Renal cortical epithelial cell (primary cell): ENCODE measurements at regions not wholly inside any gene's neighbourhood (a gene's known extent, or its start where the extent isn't known, plus 50 kb on each side); places are given as distances from the start of the nearest gene placed in this dataset.
"Not testable (repeated sequence)": the region's sequence is repeated elsewhere in the genome, so short reads cannot be mapped to it uniquely, and the experiment has no call there.

Source experiments
- DNase-seq: peaks from one replicate; pipeline ENCODE4 v3.0.0-alpha.2; 2011; ENCODE audit warnings: low read depth

- DNase-seq = no peak
Measured at GRCh38 chr12:125983784-125984500, 918.7 kb downstream of the AACS start.

- no peak for DNase-seq
Measured at GRCh38 chr12:125988545-125988944, 923.3 kb downstream of the AACS start.

DNA sequence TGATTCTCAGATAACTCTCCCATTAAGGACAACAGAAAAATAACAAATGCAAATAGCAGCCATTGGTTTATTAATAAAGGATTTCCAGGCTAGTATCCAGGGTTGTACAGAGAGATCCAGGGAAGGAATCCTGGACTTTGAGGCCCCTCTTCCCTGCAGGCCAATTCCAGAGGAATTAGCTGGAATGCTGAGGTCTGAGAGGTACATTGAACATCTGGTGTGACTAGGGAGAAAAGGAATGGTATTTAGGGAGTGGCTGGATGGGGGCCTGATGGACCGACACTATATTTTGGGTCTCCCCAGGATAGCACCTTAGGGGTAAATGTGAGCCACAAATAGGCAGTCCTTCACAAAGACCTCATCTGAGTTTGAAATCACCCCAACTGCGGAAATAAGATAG lies 924.5 kb downstream of the AACS start:
- no peak for DNase-seq

GRCh38 chr12:125996443-125996842 lies 931.2 kb downstream of the AACS start:
- DNase-seq = no peak

- no peak for DNase-seq
Measured at GRCh38 chr12:125999628-126000027, 934.4 kb downstream of the AACS start.

DNA sequence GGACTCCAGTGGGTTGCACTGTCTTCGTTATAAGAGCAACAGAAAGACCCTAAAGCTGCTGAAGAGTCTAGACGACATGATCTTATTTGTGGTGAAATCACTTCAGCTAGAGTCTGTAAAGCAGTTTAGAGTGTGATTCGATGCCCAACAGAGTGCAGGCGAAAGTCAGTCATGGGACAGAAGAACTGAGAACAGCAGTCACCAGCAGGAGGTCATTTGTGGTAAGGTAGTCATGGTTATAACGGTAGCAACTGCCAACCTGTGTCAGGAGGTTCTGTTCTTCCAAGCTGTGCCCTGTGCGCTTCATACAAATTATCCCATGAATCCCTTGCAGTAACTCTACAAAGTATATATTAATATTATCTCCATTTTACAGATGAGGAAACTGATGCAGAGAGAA lies 954.1 kb downstream of the AACS start:
- DNase-seq = no peak

DNA sequence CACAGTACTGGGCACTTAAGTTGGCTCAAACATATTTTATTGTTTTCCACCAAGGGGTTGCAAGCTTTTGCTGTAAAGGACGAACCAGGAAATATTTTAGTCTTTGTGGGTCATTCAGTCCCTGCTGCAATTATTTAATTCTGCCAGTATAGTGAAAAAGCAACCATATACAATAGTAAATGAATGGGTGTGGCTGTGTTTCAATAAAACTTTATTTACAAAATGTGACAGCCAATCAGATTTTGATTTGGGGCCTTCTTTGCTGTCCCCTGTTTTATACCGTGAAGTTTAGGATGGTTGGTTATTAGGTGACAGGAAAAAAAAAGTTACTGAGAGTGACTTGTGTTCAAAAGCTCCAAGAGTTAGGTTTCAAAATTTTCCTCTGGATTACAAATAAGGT lies 956.4 kb downstream of the AACS start:
- DNase-seq = no peak

GRCh38 chr12:126027825-126028224 lies 962.6 kb downstream of the AACS start:
- no peak for DNase-seq

DNA sequence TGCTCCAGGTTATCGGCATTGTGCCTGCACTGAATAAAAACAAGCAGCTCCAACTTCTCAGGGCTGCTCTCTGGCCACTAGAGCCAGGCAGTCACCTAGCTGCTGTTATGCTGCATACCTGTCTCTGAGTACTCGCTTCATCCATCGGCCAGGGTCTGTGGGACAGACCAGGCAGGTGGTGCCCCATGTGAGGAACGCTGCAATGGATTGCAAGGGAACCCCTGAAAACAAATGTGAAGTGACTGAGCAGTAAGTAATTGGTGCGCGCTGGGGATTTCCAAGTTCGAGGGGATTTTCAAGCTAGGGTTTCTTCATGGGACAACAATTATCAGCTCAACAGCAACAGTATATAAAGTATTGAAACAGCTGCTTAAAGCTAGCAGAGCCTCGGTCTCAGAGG lies 965.3 kb downstream of the AACS start:
- no peak for DNase-seq

DNA sequence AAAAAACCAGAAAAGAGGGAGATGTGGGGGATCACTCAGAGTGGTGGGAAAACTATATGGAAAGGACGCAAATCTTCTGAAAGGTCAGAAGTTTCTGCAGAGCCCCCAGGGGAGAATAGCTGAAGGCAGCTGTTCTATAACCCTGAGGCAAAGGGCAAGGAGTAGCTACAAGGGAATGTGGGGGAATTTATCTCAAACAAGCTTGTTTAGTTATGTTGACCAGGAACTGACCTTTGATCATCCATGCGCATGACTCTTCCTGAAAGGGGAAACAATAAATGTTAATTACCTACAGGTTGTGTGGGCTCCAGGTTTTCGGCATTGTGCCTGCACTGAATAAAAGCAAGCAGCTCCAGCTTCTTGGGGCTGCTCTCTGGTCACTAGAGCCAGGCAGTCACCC lies 968.5 kb downstream of the AACS start:
- DNase-seq = peak; percentile 38

DNA sequence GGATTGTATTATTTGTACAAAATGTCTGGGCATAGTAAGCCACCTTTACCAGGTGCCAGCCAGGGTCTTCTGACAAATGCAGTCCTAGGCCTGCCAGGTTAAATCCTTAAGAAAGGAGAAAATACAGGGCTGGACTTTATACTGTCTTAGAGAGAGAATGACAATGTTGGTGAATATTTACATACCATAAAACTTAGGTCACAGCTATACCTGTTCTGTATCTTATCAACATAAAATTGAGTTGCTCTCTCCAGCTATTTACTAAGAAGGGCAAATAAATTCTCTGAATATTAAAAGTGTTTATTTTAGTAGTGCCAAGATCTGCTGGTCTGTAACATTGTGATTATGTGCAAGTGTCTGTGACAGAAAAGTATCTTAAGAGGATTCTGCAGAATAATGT lies 971.1 kb downstream of the AACS start:
- DNase-seq = no peak

DNA sequence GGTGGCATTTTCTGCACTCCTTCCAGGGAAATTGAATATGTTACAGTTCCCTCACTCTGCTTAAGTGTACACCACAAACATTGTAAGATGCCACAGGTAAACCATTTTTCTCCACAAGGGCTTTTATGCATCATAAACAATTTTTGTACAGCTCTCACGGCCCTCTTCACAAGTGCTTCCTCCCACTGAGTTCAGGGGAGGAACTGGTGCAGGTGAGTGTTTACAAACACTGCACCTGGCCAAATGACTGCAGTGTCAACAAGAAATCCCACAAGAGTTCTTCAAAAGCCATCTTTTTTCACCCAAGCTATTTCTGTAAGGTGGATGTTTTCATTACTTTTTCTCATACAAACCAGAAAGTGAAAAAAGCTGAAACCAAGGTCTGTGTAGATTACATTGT lies 973.2 kb downstream of the AACS start:
- no peak for DNase-seq

DNA sequence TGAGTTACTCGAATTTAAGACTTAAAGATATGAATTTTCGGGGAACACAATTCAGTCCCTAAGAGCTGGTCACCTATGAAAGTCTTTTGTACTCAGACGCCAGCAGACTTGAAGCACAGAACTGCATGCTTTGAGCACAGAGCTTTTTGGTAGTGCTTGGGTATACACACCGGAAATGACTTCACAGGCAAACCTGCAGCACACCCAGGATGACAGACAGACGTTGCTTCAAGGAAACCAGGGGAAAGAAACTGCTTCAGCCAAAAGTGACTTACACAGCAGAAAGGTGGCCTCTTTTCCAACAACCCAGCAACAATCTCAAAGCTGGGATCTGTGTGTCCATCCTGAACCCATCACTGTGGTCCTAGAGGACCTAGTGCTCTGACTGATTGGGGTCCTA lies 975.1 kb downstream of the AACS start:
- no peak for DNase-seq

- DNase-seq = no peak
Measured at GRCh38 chr12:126042286-126042685, 977.1 kb downstream of the AACS start.

GRCh38 chr12:126049501-126049900 lies 984.3 kb downstream of the AACS start:
- DNase-seq = not testable (repeated sequence)

DNA sequence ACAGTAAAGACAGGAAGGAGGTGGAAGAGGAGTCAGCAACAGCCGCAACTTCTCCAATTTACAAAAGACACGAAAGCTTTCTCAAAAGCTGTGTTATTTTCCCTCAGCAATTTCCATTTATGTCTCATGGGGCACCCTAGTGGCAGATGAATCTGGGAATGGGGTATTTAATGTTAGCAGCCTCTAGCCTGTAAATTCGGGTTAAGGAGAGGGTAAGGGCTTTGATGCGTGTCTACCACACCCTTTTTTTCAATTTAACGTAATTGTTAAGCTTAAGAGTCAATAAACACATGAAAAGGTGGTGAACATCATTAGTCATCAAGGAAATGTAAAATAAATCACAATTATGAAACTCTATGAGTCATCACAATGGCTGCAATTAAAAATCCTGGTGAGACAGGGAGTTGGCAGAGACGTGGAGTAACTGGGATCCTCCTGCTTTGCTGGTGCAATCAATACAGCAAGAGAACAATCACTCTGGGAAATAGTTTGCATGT lies 986.4 kb downstream of the AACS start:
- DNase-seq = peak; percentile 86

DNA sequence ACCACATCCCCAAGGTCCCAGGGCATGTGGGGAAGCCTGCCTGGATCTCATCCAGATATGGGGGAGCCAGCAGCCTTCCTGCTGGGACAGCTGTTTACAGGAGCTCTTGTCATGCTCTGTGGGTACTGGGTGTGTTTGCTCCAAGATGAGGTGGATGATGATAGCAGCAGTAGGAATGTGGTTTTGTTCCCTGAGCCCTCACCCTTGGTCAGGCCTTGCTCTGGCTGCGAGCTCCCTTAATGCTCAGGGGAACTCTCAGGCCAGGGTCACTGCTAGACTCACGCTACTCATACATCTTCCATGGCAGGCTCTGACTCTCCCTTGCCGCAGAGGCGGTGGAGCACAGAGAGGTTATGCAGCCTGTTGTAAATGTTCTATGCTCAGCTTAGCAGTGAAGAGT lies 990.3 kb downstream of the AACS start:
- peak; percentile 84 for DNase-seq

DNA sequence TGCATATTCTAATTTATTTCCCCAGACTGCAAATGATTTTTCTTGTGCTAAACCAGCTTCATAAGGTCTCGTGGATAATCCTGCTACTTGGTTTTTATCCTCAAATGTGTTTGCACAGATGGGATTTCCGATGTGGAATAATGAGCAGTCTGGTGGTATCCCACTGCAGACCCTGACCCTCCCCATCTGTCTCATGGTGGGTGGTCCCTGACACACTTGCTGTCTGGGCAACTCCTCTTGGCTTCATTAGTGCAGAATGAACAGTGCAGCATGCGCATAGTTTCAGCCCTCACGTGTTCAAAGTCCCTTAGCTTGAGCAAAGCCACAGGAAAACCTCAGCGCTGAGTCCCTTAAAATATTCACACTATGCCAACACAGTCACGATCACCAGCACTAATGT lies 996.5 kb downstream of the AACS start:
- DNase-seq = no peak

DNA sequence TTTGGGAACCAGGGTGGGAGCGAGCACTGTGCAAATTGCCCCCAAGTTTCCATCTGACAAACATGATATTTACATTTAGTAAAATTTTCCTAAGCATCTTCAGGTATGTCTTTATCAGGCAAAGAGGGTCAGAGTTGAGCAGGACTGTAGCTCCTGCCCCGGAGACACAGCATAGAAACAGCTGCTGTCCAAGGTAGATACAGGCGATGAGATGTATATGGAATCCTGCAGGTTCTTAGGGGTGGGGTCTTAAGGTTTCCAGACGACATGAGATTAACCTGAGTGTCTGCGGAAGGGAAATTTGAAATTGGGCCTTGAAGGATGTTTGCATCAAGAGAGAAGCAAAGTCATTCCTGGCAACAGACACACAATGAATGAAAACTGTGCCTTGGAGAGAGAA lies 998.8 kb downstream of the AACS start:
- no peak for DNase-seq

- DNase-seq = peak; percentile 14
Measured at GRCh38 chr12:126067626-126068329, 1002.5 kb downstream of the AACS start.

DNA sequence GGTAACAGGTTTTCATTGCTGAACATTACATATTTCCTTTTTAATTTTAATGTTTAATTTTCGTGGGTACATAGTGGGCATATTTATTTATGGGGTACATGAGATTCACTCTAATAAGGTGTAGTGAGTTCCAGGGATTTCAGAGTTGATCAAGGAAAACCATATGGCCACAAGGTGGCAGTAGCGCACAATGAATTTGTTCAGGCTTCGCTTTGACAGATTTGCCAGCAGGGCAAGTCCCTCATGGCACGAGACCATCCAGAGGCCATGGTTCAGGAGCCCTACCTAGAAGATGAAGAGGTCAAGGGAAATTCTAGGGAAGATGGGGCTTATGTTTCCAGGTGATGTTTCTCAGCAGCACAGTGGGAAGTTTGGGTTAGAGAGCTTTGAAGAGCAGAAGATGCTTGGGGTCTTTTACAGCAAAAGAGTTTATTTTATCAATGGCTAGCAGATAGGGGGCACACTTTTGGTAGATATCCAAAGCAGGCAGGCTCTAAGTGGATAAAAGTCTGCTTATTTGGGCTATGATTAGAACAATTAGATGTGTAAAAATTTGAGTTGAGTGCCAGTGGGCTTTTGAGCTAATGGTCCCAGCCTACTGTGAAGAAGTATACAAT lies 1004.4 kb downstream of the AACS start:
- DNase-seq = peak; percentile 15

DNA sequence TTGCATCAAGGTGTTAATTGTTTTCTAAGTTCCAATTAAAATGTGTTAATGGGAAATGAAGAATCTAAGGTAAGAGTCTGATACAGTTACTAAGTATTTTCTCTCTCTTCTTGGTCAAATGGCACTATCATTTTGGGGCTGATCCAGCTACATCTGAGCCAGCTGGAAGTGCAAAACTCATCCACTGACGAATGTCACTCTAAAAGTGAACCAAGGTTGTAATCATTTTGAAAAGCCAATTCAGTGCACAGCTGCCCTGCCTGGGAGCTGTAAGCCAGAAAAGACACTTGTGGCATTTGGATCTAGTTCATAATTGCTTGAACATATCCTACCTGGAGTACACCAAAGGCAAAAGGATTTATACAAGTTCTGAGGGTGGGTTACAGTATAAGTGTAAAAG lies 1011.3 kb downstream of the AACS start:
- no peak for DNase-seq

DNA sequence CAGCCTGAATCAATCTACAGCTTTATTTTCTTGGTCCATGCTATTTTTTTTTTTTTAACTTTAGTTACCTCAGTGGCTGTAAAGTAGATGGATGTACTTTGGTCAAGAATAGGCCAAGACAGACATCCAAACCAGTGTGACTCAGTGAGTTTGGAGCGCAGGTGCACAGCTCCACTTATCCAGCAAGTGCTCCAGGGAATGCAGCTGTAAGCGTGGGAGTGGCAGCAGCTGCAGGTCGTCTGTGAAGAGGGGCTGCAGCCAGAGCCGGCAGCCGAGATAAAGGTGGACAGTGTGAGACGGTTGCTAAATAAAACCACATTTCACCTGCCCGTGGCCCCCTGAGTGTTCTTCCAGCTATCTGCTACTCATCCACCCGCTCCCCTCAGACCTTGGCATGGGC lies 1018.7 kb downstream of the AACS start:
- no peak for DNase-seq
